SK-N-SH (cell line): ENCODE measurements at regions not wholly inside any gene's neighbourhood (a gene's known extent, or its start where the extent isn't known, plus 50 kb on each side); places are given as distances from the start of the nearest gene placed in this dataset.

Experiments
- CTCF ChIA-PET: fragments of 300-600, 350-600 bp; formaldehyde crosslinking; extraction: SDS; loops from one replicate; lab custom pipeline; 2021; lab: Yijun Ruan, JAX
- POLR2A ChIA-PET: fragments of 350-600 bp; sonication (Branson Sonifier 250); formaldehyde crosslinking; extraction: SDS; loops from one replicate; lab custom pipeline; 2020; ENCODE audit warnings: antibody characterized with exemption, inconsistent platforms; lab: Yijun Ruan, JAX
- DNase-seq: peaks from one replicate; pipeline ENCODE4 v3.0.0; 2012
- H2AFZ ChIP-seq: fragments of 200-600 bp; sonication (generic); 2 replicates; pipeline ENCODE4 v1.8.1; 2016; ENCODE audit warnings: antibody characterized with exemption, mild to moderate bottlenecking, low read depth
- H3F3A ChIP-seq: fragments of 200-600 bp; sonication (generic); replicated peaks from 2 replicates; pipeline ENCODE3; 2016; ENCODE audit warnings: antibody characterized with exemption, mild to moderate bottlenecking; ENCODE audit not compliant: insufficient read depth
- H3K27ac ChIP-seq, 2 experiments: fragments of 200-500 bp in 1 of 2; fragments of 200-600 bp in 1 of 2; sonication (Bioruptor generic) in 1 of 2; sonication (generic), shearing (Covaris generic) in 1 of 2; 2 replicates each; pipeline versions ENCODE4 v1.5.1 to v1.6.1; 2014 to 2016; ENCODE audit warnings: low read depth in 2 of 2, inconsistent platforms in 1 of 2, low read length in 1 of 2, mild to moderate bottlenecking in 1 of 2, mixed read lengths in 1 of 2
- H3K27me3 ChIP-seq: fragments of 200-600 bp; sonication (generic), shearing (Covaris generic); 2 replicates; pipeline ENCODE4 v1.6.1; 2016; ENCODE audit warnings: mixed run types; ENCODE audit not compliant: insufficient read depth
- H3K36me3 ChIP-seq, 2 experiments: fragments of 200-500 bp in 1 of 2; fragments of 200-600 bp in 1 of 2; sonication (Bioruptor generic) in 1 of 2; sonication (generic) in 1 of 2; replicated peaks in 1 of 2; 2 replicates each; pipeline versions ENCODE3 to v1.5.1; 2014 to 2016; ENCODE audit warnings: low read length in 1 of 2, mild to moderate bottlenecking in 1 of 2; ENCODE audit not compliant: insufficient read depth in 2 of 2, control insufficient read depth in 1 of 2
- H3K4me1 ChIP-seq, 2 experiments: fragments of 200-500 bp in 1 of 2; fragments of 200-600 bp in 1 of 2; sonication (Bioruptor generic) in 1 of 2; sonication (generic), shearing (Covaris generic) in 1 of 2; 2 replicates each; pipeline versions ENCODE4 v1.5.1 to v1.6.1; 2014 to 2016; ENCODE audit warnings: low read depth in 1 of 2, low read length in 1 of 2, mixed run types in 1 of 2; ENCODE audit not compliant: insufficient read depth in 2 of 2, control insufficient read depth in 1 of 2
- H3K4me2 ChIP-seq: fragments of 200-600 bp; sonication (generic), shearing (Covaris generic); 2 replicates; pipeline ENCODE4 v1.6.1; 2017; ENCODE audit warnings: mixed run types
- H3K4me3 ChIP-seq, 2 experiments: fragments of 200-500 bp in 1 of 2; fragments of 200-600 bp in 1 of 2; sonication (Bioruptor generic) in 1 of 2; sonication (generic), shearing (Covaris generic) in 1 of 2; 2 replicates each; pipeline versions ENCODE4 v1.5.1 to v1.8.1; 2014 to 2016; ENCODE audit warnings: low read depth in 2 of 2, inconsistent platforms in 1 of 2, low read length in 1 of 2, mild to moderate bottlenecking in 1 of 2, mixed read lengths in 1 of 2, moderate library complexity in 1 of 2
- H3K79me2 ChIP-seq: fragments of 200-600 bp; sonication (generic); 2 replicates; pipeline ENCODE4 v1.8.1; 2017; ENCODE audit warnings: mild to moderate bottlenecking; ENCODE audit not compliant: insufficient read depth
- H3K9ac ChIP-seq: fragments of 200-600 bp; sonication (generic); 2 replicates; pipeline ENCODE4 v1.6.1; 2017; ENCODE audit warnings: mixed run types
- H3K9me2 ChIP-seq: fragments of 200-600 bp; sonication (generic); 2 replicates; pipeline ENCODE4 v1.6.1; 2017; ENCODE audit warnings: mixed run types
- H3K9me3 ChIP-seq: fragments of 200-600 bp; sonication (generic); 2 replicates; pipeline ENCODE4 v1.6.1; 2017; ENCODE audit warnings: mixed run types, mild to moderate bottlenecking, moderate library complexity
- H4K20me1 ChIP-seq: fragments of 200-600 bp; sonication (generic); 2 replicates; pipeline ENCODE4 v1.6.1; 2017; ENCODE audit warnings: mild to moderate bottlenecking, mixed run types; ENCODE audit not compliant: insufficient read depth
- CTCF ChIP-seq: fragments of 200-600 bp; sonication (generic); IDR thresholded peaks from 2 replicates; pipeline ENCODE4 v1.6.1; 2017; ENCODE audit warnings: antibody characterized with exemption, mild to moderate bottlenecking, moderate library complexity
- ELF1 ChIP-seq: IDR thresholded peaks from 2 replicates; pipeline ENCODE4 v1.4.0; 2012
- EP300 ChIP-seq, 2 experiments: IDR thresholded peaks; 2 replicates each; pipeline versions ENCODE4 v1.4.0 to v1.6.1; 2012; ENCODE audit warnings: borderline replicate concordance in 1 of 2, low read depth in 1 of 2, low read length in 1 of 2
- FOXM1 ChIP-seq: IDR thresholded peaks from 2 replicates; pipeline ENCODE4 v1.4.0; 2012; ENCODE audit warnings: low read depth, mild to moderate bottlenecking
- GABPA ChIP-seq: IDR thresholded peaks from 2 replicates; pipeline ENCODE4 v1.4.0; 2012; ENCODE audit warnings: low read depth, mild to moderate bottlenecking
- MEF2A ChIP-seq: IDR thresholded peaks from 2 replicates; pipeline ENCODE4 v1.4.0; 2012; ENCODE audit warnings: low read depth, borderline replicate concordance
- MXI1 ChIP-seq: IDR thresholded peaks from 2 replicates; pipeline ENCODE4 v1.6.1; 2012; ENCODE audit warnings: mild to moderate bottlenecking, low read depth, low read length, improper control_type of control experiment
- NFIC ChIP-seq: IDR thresholded peaks from 2 replicates; pipeline ENCODE4 v1.4.0; 2012; ENCODE audit warnings: borderline replicate concordance
- POLR2AphosphoS5 ChIP-seq: IDR thresholded peaks from 2 replicates; pipeline ENCODE4 v1.6.1; 2012; ENCODE audit warnings: low read depth, low read length
- RAD21 ChIP-seq: IDR thresholded peaks from 2 replicates; pipeline ENCODE4 v1.6.1; 2012; ENCODE audit warnings: mild to moderate bottlenecking, low read length
- RCOR1 ChIP-seq: fragments of 150-350 bp; IDR thresholded peaks from 2 replicates; pipeline ENCODE4 v1.6.1; 2017; ENCODE audit warnings: antibody characterized with exemption, low read length
- REST ChIP-seq: IDR thresholded peaks from 2 replicates; pipeline ENCODE4 v1.6.1; 2012; ENCODE audit warnings: mild to moderate bottlenecking, low read depth, low read length, moderate library complexity
- RXRA ChIP-seq: IDR thresholded peaks from 2 replicates; pipeline ENCODE4 v1.4.0; 2012; ENCODE audit warnings: low read depth, mild to moderate bottlenecking, borderline replicate concordance
- SMC3 ChIP-seq: IDR thresholded peaks from 2 replicates; pipeline ENCODE4 v1.6.1; 2012; ENCODE audit warnings: low read depth, low read length, improper control_type of control experiment
- TEAD4 ChIP-seq: IDR thresholded peaks from 2 replicates; pipeline ENCODE4 v1.4.0; 2012; ENCODE audit warnings: mild to moderate bottlenecking, borderline replicate concordance; ENCODE audit not compliant: insufficient read depth
- YY1 ChIP-seq: IDR thresholded peaks from 2 replicates; pipeline ENCODE4 v1.4.0; 2012; ENCODE audit warnings: low read depth, mild to moderate bottlenecking
- ZBTB33 ChIP-seq: IDR thresholded peaks from 2 replicates; pipeline ENCODE4 v1.4.0; 2012; ENCODE audit warnings: low read depth, borderline replicate concordance
- WGBS: methylation state at CpG from one replicate; pipeline ENCODE4 v1.1.6; 2017; ENCODE audit warnings: low lambda C conversion rate; 5-methylcytosine and 5-hydroxymethylcytosine counted together
- TF ChIP-seq, protein P1 (sequence below): fragments of 150-350 bp; IDR thresholded peaks from 2 replicates; pipeline ENCODE4 v1.6.1; 2017; ENCODE audit warnings: antibody characterized with exemption, low read length, low read depth, borderline replicate concordance

- no CpG with 5 or more reads among the region's 1 CpG for WGBS
- DNase-seq: no peak
- ChIA-PET POLR2A (no interaction called here), CTCF (interaction anchor here (0.9 to 5.0 kb wide), 10 partner anchors 11 to 253 kb away, joined by 3 to 52 read pairs (median 9); partner anchors contain the start of gene PRAME)
- H2AFZ ChIP-seq: no peak overlapping the region
- H3K4me3 ChIP-seq: no peak overlapping the region
- H3K27ac ChIP-seq: no peak overlapping the region
- no peaks in the 10 kb centered on the region for H3K4me1 ChIP-seq
- TF ChIP-seq ELF1: no peak
- no peak for TF ChIP-seq NFIC
- TF ChIP-seq SMC3: no peak
- no peak for TF ChIP-seq EP300 (IDR thresholded peaks at IDR 0.05; ENCODE audit: borderline replicate concordance in 1 of 2, low read depth in 1 of 2, low read length in 1 of 2)
- no peak for TF ChIP-seq ZBTB33
- no peak for TF ChIP-seq CTCF
- no peak for TF ChIP-seq FOXM1
- no peaks in the 10 kb centered on the region for H3K36me3 ChIP-seq
- no peaks in the 10 kb centered on the region for H3K79me2 ChIP-seq
- H3F3A ChIP-seq: no peaks in the 10 kb centered on the region
- H3K4me2 ChIP-seq: no peak overlapping the region
- H4K20me1 ChIP-seq: no peaks in the 10 kb centered on the region
- H3K9me3 ChIP-seq: no peaks in the 10 kb centered on the region
- H3K9ac ChIP-seq: no peak overlapping the region
- H3K27me3 ChIP-seq: no peaks in the 10 kb centered on the region; the same call in 1 of the 2 replicates
- no peaks in the 10 kb centered on the region for H3K9me2 ChIP-seq
Observed at GRCh38 chr22:22432479-22432878, 76.1 kb downstream of the ZNF280B start.

- POLR2A ChIA-PET: no interaction called here
- H3K9ac ChIP-seq: no peak overlapping the region
- no peak overlapping the region for H3K4me2 ChIP-seq
- no peaks in the 10 kb centered on the region for H3K4me1 ChIP-seq
- H3K36me3 ChIP-seq: no peaks in the 10 kb centered on the region
- CTCF ChIA-PET: interaction anchor here (0.9 to 5.0 kb wide), 7 partner anchors 11 to 144 kb away, joined by 3 to 52 read pairs (median 9); partner anchors contain the start of gene PRAME
- no peaks in the 10 kb centered on the region for H3K79me2 ChIP-seq
- WGBS: 21% methylated on average over 3 of the region's 3 CpGs
- H3K9me3 ChIP-seq: no peaks in the 10 kb centered on the region
- no peaks in the 10 kb centered on the region for H3K9me2 ChIP-seq
- no peak overlapping the region for H3K27ac ChIP-seq
- no peak for DNase-seq
- H2AFZ ChIP-seq: no peak overlapping the region
- H3K27me3 ChIP-seq: no peaks in the 10 kb centered on the region
- no peak overlapping the region for H3K4me3 ChIP-seq
- H3F3A ChIP-seq: no peaks in the 10 kb centered on the region
- no peaks in the 10 kb centered on the region for H4K20me1 ChIP-seq
- no peak for TF ChIP-seq MXI1
- TF ChIP-seq RAD21: no peak
- TF ChIP-seq ELF1: no peak
- TF ChIP-seq RXRA: no peak
- TF ChIP-seq CTCF: no peak
- TF ChIP-seq, protein P1, sequence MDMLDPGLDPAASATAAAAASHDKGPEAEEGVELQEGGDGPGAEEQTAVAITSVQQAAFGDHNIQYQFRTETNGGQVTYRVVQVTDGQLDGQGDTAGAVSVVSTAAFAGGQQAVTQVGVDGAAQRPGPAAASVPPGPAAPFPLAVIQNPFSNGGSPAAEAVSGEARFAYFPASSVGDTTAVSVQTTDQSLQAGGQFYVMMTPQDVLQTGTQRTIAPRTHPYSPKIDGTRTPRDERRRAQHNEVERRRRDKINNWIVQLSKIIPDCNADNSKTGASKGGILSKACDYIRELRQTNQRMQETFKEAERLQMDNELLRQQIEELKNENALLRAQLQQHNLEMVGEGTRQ: no peak
- no peak for TF ChIP-seq POLR2AphosphoS5
- no peak for TF ChIP-seq TEAD4
- TF ChIP-seq YY1: no peak
- TF ChIP-seq REST: no peak
- TF ChIP-seq GABPA: no peak
- no peak for TF ChIP-seq MEF2A
- no peak for TF ChIP-seq RCOR1
Observed at GRCh38 chr22:22432937-22433336, 75.6 kb downstream of the ZNF280B start.
